HuH-7 (cell line): ENCODE measurements at regions not wholly inside any gene's neighbourhood (a gene's known extent, or its start where the extent isn't known, plus 50 kb on each side); places are given as distances from the start of the nearest gene placed in this dataset.
A peak's percentile ranks its signal among the peaks of the same experiment; 100 is the strongest.

Experiments
- DNase-seq: peaks from one replicate; pipeline ENCODE4 v3.0.0; 2011; ENCODE audit warnings: low spot score

DNA sequence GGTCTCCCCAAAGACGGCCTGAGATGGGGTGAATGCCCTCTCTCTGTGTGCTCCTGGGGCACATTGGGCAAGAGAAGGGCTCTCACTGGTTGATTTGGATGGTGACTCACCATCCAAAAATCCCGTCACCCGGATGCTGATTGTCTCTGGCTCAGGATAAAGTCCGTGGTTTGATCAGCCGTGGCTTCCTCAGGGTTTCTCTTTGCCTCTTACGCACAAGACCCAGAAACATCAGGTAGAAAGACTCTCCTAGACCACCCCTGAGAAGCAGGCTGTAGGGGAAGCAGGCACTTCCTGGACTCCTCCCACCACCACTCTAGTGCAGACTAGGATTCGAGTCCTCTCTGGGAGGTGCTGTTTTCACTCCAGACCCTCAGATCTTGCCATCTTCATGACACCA lies 176.1 kb upstream of the NCAM1 start:
- DNase-seq, result no peak

DNA sequence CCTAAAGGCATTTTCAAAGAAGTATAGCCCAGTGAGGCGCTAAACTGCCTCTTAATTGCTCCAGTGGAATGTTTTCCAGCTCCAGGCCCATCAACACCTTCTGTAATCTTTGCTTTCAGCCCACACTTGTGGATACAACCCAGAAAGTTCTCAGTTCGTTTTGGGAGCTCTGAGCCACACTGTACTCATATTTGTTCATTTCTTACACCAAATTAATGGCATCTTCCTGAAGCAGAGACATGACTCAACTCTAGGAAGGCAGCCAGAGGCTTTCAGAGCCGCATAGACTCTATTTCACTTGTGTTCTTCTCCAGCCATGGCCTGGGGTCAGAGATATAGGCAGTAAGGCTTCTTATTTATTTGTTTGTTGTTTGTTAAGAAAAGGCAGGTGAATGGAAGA lies 175.5 kb upstream of the NCAM1 start:
- no peak for DNase-seq

- no peak for DNase-seq
These were observed 175.0 kb upstream of the NCAM1 start for GRCh38 chr11:112786196-112786595.

- DNase-seq, result no peak
These were observed 174.2 kb upstream of the NCAM1 start for GRCh38 chr11:112786886-112787530.

DNA sequence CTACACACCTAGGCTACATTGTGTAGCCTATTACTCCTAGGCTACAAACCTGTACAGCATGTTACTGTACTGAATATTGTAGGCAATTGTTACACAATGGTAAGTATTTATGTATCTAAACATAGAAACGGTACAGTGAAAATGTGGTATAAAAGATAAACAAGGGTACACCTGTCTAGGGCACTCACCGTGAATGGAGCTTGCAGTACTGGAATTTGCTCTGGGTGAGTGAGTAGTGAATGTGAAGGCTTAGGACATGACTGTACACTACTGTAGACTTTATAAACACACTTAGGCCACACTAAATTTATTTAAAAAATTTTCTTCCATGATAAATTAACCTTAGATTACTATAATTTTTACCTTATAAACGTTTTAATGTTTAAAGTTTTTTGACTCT lies 171.7 kb upstream of the NCAM1 start:
- DNase-seq, result no peak

- no peak for DNase-seq
These were observed 170.9 kb upstream of the NCAM1 start for GRCh38 chr11:112790286-112790685.

GRCh38 chr11:112792070-112792469 lies 169.2 kb upstream of the NCAM1 start:
- DNase-seq, result no peak

DNA sequence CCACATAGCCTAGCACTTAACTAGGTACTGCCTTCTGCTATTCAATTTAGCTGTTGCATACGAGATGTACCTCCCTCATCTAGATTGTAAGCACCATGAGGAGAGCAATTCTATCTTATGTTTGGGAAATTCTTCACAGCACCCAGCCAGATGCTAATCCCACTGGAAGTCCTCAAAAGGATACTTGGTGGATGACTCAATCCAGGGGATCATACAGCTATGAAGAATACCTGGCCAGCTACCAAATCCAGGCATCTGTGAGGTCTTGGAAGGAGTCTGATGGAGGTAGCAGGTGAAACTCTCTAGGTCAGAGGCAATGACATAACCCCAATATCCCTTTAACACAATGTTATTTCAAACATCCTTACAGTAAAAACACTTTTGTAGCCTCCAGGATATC lies 167.8 kb upstream of the NCAM1 start:
- DNase-seq, result no peak

- no peak for DNase-seq
These were observed 166.8 kb upstream of the NCAM1 start for GRCh38 chr11:112794331-112794846.

DNA sequence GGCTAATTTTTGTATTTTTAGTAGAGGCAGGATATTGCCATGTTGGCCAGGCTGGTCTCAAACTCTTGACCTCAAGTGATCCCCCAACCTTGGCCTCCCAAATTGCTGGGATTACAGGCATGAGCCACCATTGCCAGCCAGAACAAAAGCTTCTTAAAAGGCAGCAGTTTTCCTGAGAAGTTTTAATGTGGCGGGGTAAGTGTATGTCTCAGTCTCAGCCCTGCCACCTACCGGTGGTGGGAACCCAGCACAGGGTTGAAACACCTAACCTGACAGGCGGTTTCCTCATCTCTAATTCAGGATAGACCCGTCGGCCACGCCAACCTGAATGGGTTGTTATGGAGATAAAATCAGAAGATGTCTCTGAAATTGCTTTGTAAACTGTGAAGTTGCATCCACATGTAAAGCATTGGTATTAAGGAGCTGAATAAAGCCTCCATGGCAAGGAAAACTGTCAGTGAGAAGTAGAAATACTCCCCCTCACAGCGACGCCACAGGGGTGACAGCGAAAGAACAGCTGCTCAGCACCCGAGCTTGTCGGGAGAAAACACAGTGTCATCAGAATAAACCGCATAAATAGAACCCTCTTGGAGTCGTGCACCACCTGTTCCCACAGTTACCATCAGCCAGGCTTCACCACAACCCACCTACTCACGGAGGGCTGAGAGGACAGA lies 165.9 kb upstream of the NCAM1 start:
- DNase-seq, result peak; percentile 52

GRCh38 chr11:112795911-112796649 lies 165.1 kb upstream of the NCAM1 start:
- DNase-seq, result no peak

DNA sequence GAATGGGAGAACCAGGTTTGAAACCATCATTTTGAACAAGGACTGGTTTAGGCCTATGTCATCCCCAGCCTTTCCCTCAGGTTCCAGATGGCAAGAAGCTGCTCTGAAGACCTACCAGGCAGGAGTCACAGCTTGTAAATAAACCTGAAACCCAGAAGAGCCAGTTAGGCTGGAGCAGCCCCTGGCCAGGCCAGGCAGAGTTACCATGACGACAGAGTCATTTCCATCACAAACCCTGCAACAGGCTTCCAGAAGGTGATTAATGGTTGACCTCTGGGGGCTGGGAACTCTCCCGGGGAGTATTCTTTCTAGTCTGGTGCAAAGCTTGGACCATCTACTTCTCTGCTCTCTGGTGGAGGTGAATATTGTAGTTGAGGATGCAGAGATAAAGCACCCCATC lies 164.1 kb upstream of the NCAM1 start:
- DNase-seq, result no peak

DNA sequence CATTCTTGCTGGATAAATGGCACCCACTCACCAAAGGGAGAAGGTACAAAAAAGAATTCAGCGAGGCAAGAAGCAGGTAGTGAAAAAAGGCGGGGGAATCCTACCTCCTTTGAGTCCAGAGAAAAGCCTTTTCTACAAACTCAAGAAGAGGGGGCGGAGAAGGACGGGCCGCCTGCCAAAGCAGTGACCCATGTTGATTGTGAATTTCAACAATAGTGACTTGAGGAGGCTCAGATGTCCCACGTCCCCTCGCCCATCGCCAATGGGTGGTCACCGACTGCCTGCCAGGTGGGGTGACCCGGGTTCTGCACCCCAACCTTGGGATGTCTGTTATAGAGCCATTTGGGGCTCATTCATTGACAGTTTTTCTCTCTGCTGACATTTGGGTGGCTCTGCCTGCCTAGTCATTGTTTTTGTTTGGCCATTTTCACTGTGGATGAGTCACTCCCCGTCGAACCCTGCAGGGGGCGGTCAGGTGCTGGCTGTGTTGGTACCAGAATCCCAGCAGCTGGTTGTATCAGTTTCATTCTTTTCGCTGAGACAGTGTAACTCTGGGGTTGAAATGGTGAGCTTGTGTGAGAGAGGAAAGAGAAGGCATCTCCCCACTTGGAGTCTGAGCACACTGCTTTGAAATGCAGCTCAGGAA lies 163.4 kb upstream of the NCAM1 start:
- peak; percentile 11 for DNase-seq

GRCh38 chr11:112801025-112801816 lies 160.0 kb upstream of the NCAM1 start:
- DNase-seq, result no peak

GRCh38 chr11:112801817-112802088 lies 159.5 kb upstream of the NCAM1 start:
- DNase-seq, result no peak

DNA sequence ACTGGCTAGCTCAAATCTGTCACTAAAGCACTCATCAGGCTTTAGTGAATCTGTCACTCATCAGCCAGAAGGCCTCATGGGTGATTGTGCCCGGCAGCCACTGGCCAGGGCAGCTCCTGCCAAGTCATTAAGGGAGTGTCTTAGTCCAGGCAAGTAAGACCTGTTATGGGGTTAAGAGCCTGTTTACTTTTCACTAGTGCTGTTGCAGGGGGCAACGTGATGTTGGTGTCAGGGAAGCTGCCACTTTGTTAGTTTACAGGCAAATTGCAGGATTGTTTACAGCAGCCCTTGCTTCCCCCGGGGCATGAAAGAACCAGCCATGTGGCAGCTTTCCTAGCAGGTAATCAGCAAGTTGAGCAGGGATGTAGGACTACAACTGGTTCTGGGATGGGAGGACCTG lies 155.6 kb upstream of the NCAM1 start:
- DNase-seq, result no peak

GRCh38 chr11:112806256-112806655 lies 155.0 kb upstream of the NCAM1 start:
- DNase-seq, result no peak

- DNase-seq, result no peak
These were observed 154.3 kb upstream of the NCAM1 start for GRCh38 chr11:112806876-112807275.

- no peak for DNase-seq
These were observed 151.8 kb upstream of the NCAM1 start for GRCh38 chr11:112809429-112809828.

DNA sequence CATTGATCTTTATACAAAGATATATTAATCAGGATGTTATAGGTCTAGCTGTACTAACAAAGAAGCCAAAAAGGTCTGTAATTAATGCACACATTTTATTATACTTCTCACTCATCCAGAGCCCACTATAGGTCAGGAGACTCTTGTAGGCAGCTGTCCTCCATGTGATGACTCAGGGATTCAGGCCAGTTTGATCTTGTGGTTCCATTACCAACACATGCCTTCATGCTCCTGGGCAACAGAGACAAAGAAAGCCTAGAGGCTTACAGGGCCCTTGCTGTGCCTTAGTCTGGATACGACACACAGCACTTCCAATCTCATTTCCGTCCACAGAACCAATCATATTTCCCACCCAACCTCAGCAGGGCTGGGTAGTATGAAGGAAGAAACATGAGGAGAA lies 150.3 kb upstream of the NCAM1 start:
- DNase-seq, result no peak

DNA sequence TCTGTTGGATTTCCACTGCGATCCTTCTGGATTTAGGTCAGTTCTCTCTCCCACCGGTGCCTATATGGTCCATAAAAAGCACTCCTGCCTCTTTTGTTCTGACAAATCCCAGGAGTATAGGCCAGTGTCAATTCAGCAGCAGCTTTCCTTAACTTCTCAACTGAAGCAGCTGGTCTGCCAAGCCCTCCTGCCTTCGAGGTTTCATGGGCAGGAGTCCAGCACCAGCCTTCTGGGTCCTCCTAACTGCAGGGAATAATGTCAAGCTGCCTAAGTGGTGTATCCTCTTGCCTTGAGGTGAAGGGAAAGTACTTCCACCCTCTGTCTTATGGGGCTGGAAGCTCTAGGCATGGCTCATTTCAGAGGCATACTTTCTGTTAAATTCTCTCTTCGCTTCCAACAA lies 149.4 kb upstream of the NCAM1 start:
- no peak for DNase-seq

DNA sequence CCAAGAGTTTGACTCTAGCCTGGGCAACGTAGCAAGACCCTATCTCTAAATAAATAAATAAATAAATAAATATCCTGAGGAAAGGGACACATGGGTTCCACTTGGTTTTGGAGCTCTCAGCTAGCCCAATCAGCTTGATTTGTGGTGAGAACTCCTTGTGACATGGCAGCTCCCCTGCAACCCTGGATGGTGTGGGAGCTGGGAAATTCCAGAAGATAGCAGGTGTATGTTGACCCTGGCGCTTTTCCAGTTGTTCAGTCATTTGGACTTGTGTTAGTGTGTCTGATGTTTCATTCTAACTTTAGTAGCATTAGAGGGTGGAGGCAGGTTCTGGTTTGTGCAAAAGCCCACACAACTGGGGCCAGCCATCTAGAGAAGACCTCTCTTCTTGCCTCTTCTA lies 148.5 kb upstream of the NCAM1 start:
- DNase-seq, result no peak
